GM18511 (cell line): ENCODE measurements at regions not wholly inside any gene's neighbourhood (a gene's known extent, or its start where the extent isn't known, plus 50 kb on each side); places are given as distances from the start of the nearest gene placed in this dataset.
"Not testable (repeated sequence)": the region's sequence is repeated elsewhere in the genome, so short reads cannot be mapped to it uniquely, and the experiment has no call there.

Experiments
- ATAC-seq: cut with Tn5 transposase; IDR thresholded peaks from one replicate; pipeline ENCODE4 v1.9.1; 2021; ENCODE audit warnings: mild to moderate bottlenecking, moderate library complexity; ENCODE audit not compliant: unreplicated experiment

DNA sequence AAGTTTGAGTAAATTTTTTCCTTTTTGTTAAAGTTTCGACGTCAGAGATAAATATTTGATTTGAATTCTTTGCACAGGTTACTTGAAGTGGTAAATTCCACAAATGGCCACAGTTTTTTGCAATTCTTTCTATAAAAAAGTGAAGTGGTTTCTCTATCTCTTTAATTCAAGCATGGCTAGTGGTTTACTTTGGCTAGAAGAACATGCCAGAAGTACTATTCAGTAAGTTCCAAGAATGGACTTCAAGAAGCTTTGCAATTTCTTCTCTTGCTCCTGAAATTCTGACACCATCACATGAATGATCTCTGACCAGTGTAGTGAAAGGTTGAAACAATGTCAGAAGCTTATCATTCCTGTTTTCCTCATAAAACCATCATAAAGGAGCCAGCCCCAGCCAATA lies 55.7 kb upstream of the RNPC3 start:
- ATAC-seq, result no peak

DNA sequence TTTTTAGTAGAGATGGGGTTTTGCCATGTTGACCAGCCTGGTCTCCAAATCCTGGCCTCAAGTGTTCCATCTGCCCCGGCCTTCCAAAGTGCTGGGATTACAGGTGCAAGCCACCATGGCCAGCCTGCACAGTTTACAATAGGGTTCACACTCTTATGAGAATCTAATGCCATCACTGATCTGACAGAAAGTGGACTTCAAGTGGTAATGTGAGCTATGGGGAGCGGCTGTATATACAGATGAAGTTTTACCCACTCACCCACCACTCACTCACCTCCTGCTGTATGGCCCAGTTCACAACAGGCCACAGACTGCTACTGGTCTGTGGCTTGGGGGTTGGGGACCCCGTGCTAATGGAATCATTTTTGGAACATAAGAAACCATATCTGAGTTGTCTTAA lies 58.4 kb upstream of the RNPC3 start:
- ATAC-seq, result no peak

DNA sequence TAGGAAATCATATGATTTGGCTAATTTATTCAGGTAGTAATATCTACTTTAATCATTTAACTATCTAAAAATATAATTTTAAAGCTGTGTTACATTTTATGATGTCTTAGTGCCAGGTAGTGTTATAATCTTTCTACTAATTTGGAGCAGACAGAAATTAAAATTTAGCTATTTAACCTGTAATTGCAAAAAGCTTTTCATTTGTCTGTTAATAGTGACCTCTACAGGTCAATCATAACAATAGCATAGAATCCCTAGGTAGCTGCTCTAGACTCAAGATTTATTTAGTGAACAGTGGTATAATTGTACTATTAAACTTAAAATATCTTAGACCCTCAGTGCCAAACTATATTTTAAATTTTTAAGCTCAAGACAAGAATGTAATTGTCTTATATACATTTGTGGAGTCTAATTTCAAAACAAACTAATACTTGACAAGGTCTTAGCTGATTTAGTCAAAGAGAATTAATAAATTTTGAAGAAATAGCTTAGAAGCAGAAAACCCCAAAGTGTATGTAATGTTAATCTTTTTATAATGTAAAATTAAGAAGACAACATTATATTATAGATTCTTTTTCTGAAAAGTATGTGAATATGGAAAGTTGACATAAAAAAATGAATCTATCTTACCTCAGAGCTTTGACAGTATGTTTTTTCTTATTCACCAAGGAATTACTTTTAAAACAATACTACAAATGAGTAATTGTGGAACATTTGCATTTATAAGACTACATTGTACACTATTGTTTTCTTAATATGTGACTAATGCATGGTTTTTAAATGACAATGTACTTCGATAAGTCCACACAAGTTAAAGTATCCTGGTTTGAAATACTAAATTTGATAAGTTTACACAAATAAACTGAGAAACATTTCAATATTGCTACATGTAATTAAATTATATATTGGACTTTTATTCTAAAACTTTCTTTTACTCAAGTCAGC lies 64.1 kb upstream of the RNPC3 start:
- peak; percentile 73 for ATAC-seq

DNA sequence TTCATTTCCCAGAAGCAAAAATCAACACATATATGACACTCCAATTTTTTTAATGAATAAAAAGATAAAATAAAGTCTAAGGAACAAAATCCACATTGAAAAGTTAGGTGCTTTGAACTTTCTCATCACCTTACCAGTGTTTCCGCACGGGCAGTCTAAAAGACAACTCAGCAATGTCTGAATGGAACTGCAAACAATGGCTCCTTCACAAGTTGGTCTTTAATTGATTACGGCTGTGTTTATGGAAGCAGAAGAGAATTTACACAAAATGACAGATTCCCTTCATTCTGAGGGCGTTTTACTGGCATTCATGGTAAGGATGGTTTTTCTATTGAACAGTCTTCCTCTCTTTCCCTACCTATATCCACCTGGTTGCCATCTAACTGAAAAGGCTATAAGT lies 65.0 kb upstream of the RNPC3 start:
- no peak for ATAC-seq

DNA sequence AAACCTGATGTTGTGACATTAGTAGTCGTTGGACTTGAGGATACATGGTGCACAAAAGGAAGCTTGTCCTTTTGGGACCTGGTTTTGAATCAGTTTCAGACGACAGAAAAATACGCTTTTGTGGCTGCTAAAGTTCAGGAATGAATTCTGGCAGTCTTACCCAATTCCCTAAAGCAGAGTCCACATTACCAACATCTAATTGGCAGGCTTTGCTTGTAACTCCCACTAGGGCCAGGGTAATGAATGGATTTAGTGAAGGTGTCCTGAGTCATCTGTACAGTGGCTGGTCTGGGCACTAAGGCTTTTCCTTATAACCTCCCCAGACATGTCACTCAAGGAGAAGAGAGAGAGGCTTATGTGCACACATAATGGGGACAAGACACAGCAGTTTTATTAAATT lies 66.2 kb upstream of the RNPC3 start:
- ATAC-seq, result no peak

DNA sequence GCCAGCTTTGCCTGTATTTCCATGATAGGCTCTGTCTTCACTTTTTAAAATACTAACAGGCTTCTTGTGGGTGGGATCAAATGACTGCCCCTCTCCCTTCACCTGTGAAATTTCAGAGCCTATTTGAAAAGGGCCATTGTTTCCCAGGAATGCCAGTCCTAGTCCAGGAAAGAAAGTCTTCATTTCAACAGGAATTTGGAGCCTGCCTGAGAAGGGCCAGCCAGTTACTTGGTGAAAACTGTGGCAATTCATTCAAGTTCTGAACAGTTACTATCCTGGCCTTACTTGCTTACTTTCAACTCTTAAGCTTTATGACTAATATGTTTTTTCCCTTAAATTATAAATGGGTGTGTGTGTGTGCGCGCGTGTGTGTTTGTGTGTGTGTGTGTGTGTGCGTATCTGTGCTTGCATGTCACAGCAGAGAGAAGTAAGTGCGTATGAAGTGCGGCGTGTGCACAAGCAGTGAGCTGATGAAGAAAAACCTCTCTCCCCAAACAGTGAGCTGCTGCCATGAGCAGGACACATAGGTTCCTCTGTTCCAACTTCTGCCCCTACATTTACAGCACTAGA lies 67.5 kb upstream of the RNPC3 start:
- ATAC-seq, result no peak

DNA sequence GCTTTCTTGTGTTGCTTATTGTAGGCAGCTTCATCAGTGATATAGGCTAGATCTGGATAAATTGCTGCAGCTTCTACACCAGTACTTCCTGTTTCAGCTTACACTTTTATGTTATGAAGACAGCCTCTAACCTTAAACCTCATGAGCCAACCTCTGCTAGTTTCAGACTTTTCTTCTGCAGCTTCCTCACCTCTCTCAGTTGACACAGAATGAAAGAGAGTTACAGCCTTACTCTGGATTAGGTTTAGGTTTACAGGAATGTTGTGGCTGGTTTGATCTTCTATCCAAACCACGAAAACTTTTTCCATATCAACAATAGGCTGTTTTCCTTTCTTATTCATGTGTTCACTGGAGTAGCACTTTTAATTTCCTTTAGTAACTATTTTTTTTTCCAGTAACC lies 76.9 kb upstream of the RNPC3 start:
- ATAC-seq, result no peak

DNA sequence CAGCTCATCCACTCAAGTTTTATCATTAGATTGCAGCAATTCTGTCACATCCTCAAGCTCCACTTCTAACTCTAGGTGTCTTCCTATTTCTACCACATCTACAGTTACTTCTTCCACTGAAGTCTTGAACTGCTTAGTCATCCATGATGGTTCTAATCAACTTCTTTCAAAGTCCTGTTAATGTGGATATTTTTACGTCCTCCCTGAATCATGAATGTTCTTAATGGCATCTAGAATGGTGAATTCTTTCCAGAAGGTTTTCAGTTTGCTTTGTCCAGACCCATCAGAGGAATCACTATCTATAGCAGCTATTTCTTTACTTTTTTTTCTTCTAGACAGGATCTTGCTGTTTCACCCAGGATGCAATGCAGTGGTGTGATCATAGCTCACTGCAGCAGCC lies 78.0 kb upstream of the RNPC3 start:
- ATAC-seq, result no peak

DNA sequence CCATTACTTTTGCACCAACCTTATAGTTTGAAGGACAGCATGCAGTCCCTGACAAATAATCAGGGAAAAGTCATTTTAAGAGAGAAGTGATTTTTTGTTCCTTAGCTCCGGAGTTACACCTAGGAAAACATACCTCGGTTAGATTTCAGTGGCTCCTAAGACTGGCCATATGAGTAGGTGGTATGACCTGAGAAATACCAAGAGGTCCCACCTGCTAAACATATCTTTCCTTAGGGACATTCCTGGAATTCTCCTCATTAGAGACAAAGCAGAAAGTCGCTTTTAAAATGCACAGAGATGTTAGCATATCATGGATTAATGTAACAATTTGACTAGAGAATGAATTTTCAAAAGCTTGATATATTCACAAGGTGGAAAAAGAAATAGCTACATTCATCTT lies 84.2 kb upstream of the RNPC3 start:
- no peak for ATAC-seq

DNA sequence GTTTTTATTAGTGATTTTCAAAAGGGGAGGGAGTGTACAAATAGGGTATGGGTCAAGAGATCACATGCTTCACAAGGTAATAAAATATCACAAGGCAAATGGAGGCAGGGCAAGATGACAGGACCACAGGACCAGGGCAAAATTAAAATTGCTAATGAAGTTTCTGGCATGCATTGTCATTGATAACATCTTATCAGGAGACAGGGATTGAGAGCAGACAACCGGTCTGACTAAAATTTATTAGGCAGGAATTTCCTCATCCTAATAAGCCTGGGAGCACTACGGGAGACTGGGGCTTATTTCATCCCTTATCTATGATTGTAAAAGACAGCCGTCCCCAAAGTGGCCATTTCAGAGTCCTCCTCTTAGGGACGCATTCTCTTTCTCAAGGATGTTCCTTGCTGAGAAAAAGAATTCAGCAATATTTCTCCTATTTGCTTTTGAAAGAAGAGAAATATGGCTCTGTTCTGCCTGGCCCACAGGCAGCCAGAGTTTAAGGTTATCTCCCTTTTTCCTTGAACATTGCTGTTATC lies 88.9 kb upstream of the RNPC3 start:
- ATAC-seq, result not testable (repeated sequence)

DNA sequence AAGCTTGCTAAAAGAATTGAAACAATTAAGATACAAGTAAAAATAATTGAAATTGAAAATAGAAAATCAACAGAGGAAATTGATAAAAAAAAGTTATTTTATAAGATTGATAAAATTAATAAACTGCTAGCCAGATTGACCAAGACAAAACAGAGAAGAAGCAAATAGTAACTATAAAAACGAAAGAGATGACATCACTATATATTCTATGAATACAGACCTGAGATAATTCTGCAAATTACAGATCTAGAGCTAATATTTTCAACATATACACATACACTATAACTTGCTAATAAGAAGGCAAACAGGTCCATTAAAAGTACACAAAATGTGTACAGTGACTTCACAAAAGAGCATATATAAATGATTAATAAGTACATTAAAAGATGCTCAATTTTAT lies 90.1 kb upstream of the RNPC3 start:
- ATAC-seq, result no peak

DNA sequence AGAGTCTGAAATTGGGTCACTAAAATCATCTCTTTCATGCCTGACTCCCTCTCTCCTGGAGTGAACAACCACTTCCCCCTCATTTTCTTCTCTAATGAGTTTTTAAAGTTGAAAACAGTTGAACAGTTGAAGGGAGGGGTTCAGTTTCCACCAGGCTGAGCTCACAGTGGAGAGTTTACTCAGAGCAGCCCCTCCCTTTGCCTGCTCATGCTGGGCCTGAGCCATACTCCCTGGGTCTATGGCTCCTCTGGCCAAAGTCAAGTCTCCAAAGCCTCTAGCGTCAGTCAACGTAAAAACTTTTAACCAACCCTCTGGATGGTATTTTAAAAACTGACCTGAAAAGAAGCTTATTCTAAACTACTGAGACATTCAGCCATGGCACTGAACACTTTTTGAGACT lies 100.8 kb upstream of the RNPC3 start:
- ATAC-seq, result no peak

DNA sequence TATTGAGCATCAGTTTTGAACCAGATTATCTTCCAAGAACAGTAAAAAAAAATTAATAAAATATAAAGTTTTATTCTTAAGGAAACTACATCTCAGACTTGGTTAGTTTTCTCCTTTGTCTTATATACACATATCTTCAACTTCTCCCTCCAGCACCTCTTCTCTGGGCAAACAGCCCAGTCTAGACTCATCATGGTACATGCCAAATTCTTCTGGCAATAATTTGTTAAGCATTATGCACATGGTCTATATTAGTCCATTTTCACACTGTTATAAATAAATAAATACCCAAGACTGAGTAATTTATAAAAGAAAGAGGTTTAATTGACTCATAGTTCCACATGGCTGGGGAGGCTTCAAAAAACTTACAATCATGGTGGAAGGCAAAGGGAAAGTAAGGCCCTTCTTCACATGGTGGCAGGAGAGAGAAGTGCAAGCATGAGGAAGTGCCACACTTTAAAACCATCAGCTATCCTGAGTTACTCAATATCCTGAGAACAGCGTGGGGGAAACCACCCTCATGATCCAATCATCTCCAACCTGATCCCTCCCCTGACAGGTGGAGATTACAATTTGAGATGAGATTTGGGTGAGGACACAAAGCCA lies 108.7 kb upstream of the RNPC3 start:
- ATAC-seq, result no peak

DNA sequence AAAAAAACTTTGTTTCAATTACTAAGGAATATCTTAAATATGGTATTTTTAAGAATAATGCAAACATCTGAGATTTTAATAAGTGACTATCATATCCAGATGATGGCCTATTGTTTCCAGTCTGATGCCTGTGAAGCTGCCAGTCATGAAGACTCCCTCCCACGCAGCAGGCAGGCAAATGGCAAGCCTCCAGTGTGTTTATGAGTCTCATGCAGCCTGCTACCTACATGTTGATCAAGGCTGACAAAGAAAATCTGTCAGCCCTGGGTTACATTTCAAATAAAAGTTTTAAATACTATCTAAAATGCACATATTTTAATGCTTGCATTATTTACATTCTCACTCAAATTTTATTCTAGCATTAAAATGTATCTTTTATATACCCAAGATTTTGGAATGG lies 137.6 kb upstream of the RNPC3 start:
- ATAC-seq, result no peak

DNA sequence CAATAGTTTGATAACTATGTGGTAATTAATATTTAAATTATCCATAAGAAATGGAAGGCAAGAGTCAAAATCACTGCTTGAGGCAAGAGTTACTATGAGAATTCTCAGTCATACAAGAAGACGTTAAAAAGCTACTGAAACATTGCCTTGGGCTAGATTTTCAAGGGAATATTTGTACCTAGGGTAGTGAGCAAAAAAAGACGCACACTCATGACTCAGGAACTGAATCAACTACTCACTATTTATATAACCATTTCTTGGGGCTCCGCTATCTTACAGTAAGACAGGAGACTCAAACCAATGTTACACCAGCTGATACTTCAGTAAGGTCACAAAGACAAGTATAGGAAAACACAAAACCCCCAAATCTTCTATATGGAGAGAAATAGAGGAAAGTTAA lies 151.5 kb upstream of the RNPC3 start:
- no peak for ATAC-seq

DNA sequence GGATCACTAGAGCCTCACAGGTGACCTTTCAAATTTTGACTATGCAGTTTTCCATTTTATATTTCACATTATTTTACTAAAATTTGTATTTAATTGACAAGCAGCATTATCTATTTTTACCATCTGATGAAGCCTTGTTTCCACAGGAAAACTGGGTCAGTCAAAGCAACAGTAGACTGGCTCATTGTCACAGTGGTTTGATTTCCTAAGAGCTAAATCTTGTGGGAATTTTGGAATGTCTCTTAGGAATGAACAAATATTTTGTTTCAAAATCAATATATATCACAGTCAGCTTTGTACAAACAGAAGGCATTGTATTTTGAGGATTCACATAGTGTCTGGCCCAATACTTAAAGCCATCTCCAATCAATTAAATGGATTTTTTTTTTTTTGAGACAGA lies 152.6 kb upstream of the RNPC3 start:
- ATAC-seq, result no peak

DNA sequence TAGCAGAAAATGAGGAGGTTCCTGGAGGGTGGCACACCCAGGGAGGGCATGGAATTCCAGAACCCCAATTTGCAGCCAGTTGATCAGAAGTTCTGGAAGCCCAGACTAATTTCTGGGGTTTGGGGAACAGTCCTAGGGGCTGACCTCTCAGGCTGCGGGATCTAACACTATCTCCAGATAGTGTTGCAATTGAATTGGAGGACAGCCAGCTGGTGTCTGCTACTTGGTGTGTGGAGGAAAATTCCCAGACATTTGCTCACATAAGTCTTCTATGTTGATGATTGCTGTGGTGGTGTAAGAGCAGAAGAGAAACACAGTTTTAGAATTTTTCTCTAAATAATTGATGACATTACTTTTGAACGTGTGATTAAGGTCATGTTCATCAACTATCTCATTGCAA lies 154.3 kb upstream of the RNPC3 start:
- ATAC-seq, result no peak

DNA sequence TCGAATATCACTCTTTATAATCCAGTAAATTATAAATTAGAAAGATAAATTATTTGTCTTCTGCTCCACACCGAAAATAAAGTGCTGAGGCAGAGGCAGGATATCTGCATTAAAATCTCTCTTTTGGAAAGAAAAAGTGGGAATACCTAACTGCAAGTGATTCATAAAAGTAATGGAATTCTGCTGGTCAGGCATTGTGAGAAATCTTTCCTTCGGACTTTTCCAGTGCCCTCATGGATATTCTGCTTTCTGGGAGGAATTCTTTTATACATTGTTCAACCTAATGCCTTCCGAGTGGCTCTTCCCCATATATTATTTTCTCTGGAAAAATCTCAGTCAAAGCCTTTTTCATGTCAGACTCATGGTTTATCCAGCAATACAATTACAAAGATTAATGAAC lies 158.3 kb upstream of the RNPC3 start:
- ATAC-seq, result no peak

DNA sequence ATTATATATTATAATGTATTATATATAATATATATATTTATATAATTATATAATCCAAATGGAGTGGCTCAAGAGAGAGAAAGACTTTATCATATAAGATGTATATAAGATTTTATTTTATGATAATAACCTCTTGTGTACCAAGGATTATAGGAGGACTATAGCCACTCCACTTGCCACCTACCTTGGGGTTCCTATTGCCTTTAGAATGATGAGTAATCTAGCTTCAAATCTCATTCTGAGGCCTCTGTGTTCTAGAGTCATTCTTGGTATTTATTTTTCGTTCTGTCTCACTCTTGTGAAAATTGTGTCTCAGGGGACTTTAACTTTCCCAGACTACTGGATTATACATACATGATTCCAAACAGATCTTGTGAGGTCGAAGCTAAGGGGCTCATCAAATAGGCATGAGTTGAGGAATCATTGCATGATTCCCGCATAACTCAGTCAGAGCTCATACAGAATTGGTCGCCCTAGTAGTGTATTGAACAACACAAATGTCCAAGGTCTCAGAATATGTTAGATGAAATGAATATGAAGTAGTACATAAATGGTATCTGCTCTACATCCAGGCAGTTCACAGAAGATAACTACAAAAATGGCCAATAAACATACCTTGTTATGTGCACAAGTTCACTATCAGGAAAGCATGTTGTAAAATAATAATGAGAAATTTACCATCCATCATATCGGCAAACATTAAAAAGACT lies 159.5 kb upstream of the RNPC3 start:
- ATAC-seq, result no peak

DNA sequence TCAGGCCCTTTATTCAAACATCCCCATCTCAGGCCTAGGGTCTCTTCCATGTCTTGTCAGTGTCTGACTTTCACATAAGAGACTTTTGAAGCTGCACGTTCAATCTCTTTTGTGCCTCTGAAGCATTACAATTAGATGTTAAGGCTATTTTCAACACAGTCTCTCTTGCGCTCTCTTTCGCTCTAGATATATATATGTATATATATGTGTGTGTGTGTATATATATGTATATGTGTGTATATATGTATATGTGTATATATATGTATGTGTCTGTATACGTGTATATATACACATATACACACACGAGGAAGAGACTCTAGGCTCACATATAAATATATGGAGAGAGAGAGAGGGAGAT lies 162.5 kb upstream of the RNPC3 start:
- ATAC-seq, result no peak

DNA sequence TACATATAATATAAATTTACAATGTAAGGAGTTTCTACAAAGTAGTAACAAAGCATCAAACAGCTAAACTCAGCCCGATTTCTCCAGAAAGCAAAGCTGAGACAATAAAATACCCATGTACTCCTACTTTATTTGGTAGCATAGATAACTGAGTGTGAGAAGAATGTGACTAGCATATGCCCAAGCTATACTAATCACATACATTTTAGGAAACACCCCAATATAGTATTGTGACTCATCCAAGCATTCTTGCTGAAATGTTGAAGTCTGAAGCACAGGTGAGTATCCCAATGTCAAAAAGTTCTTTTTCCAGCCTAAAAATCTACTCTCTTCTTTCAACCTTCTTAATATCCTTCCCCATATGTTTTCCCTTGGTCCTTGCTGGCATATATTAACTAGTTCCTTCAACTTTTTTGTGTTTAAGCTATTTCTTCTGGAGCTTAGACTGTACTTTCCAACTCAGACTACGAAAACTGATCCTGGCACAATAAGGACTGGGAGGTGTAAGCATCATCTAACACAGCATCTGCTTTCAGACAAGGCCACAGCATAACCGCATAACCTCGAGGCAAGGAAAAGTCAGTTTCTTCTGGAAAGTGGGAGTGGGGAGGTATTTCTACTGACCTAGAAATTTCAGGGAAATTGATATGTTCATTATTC lies 163.0 kb upstream of the RNPC3 start:
- ATAC-seq, result no peak
